Thoracic aorta (tissue), 2 donors: ENCODE measurements at regions not wholly inside any gene's neighbourhood (a gene's known extent, or its start where the extent isn't known, plus 50 kb on each side); places are given as distances from the start of the nearest gene placed in this dataset.

Experiments
- ATAC-seq: fragments of 150-250 bp; one replicate; pipeline ENCODE4 v1.8.0; 2017; ENCODE audit warnings: low read depth; ENCODE audit not compliant: insufficient number of reproducible peaks, low FRiP score
- DNase-seq: peaks from one replicate; pipeline ENCODE4 v3.0.0-alpha.2; 2020; ENCODE audit warnings: low spot score
- H3K27ac ChIP-seq, 2 donors: fragments of 200-600 bp; sonication (generic); 1 replicate in 1 of 2; 2 replicates in 1 of 2; pipeline ENCODE4 v1.5.1; 2016; ENCODE audit warnings: mild to moderate bottlenecking in 2 of 2, moderate library complexity in 2 of 2
- H3K27me3 ChIP-seq: fragments of 200-600 bp; sonication (generic); replicated peaks from 2 replicates; pipeline ENCODE4 v1.6.0; 2016; ENCODE audit warnings: mild to moderate bottlenecking; ENCODE audit not compliant: insufficient read depth
- H3K36me3 ChIP-seq: fragments of 200-600 bp; sonication (generic); one replicate; pipeline ENCODE4 v1.5.1; 2016
- H3K4me1 ChIP-seq, 2 donors: fragments of 200-600 bp; sonication (generic); 1 replicate in 1 of 2; 2 replicates in 1 of 2; pipeline versions ENCODE4 v1.5.1 to v1.6.0; 2016; ENCODE audit warnings: low read depth in 2 of 2, mild to moderate bottlenecking in 1 of 2; ENCODE audit not compliant: control insufficient read depth in 1 of 2
- H3K4me3 ChIP-seq: fragments of 200-600 bp; sonication (generic); 2 replicates; pipeline ENCODE4 v1.5.1; 2016; ENCODE audit warnings: mild to moderate bottlenecking
- H3K9me3 ChIP-seq: fragments of 200-600 bp; sonication (generic); 2 replicates; pipeline ENCODE4 v1.5.1; 2016
- TF ChIP-seq, protein P1 (sequence below): fragments of 200-600 bp; sonication (generic); IDR thresholded peaks from one replicate; pipeline ENCODE4 v1.5.1; 2019; ENCODE audit warnings: antibody characterized with exemption

DNA sequence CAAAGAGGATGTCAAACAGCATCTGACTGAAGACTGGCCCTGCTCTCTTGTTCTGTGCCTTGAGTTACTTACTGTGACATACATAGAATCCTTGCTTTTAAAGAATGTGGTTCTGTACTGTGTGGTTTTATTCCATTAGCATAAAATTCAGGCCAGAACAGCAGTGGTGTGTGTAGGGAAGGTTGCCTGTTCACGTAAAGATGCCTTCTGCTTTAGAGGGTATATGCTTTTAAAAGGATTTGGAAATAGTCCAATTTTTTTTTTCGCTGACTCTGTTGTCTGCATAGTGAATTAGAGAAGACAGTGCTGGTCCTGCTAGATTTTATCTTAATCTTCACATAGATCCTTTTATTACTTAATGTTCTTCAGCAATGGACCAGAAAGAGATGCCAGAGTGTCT, 470.8 kb upstream of the SEMA3A start:
- no peak for ATAC-seq
- no peaks in the 10 kb centered on the region for H3K9me3 ChIP-seq

DNA sequence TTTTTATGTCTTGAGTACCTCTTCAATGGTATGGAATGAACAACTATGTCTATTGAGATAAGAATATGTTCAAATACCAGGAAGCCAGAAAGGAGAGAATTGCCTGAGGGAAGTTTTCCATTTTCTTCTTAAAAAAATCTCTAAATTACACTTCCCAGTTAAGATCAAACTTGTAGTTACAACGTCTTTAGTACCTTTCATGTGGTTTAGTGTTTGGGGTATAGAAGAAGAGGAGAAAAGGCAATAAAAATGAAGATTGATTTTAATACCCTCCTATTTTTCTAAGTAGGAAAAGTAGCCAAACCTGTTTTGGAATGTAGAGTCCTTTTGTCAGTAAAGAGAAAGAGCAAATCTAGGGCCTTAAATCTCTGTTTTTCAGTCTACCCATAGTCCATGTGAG, 470.0 kb upstream of the SEMA3A start:
- H3K4me3 ChIP-seq: no peak overlapping the region
- no peak for DNase-seq
- no peaks in the 10 kb centered on the region for H3K9me3 ChIP-seq
- no peaks in the 10 kb centered on the region for H3K36me3 ChIP-seq
- no peak overlapping the region for H3K27ac ChIP-seq
- ATAC-seq: no peak
- H3K27me3 ChIP-seq: no peaks in the 10 kb centered on the region
- TF ChIP-seq, protein P1, sequence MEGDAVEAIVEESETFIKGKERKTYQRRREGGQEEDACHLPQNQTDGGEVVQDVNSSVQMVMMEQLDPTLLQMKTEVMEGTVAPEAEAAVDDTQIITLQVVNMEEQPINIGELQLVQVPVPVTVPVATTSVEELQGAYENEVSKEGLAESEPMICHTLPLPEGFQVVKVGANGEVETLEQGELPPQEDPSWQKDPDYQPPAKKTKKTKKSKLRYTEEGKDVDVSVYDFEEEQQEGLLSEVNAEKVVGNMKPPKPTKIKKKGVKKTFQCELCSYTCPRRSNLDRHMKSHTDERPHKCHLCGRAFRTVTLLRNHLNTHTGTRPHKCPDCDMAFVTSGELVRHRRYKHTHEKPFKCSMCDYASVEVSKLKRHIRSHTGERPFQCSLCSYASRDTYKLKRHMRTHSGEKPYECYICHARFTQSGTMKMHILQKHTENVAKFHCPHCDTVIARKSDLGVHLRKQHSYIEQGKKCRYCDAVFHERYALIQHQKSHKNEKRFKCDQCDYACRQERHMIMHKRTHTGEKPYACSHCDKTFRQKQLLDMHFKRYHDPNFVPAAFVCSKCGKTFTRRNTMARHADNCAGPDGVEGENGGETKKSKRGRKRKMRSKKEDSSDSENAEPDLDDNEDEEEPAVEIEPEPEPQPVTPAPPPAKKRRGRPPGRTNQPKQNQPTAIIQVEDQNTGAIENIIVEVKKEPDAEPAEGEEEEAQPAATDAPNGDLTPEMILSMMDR: no peak
- H3K4me1 ChIP-seq: peaks cover 3 to 7% of the 10 kb centered on the region in 2 donors

More for the DNA sequence above, 470.8 kb upstream of the SEMA3A start:
- Histone ChIP-seq H3K27me3 (no peaks in the 10 kb centered on the region), H3K27ac (no peak overlapping the region), H3K36me3 (no peaks in the 10 kb centered on the region), H3K4me3 (no peak overlapping the region), H3K4me1 (peaks cover 3 to 7% of the 10 kb centered on the region in 2 donors)
- TF ChIP-seq, protein P1: no peak
- no peak for DNase-seq

DNA sequence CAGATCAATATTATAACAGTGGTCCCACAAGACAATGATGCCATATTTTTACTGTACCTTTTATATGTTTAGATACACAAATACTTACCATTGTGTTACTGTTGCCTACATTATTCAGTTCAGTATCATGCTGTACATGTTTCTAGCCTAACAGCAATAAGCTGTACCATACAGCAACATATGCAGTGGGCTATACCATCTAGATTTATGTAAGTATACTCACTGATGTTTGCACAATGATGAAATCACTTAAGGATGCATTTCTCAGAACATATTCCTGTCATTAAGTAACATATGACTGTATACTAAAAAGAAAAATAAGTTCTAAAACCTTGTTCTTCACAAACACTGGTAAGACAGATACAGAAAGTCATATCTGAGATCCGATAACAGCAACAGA, 468.6 kb upstream of the SEMA3A start:
- no peak overlapping the region for H3K27ac ChIP-seq
- ATAC-seq (no peak), DNase-seq (no peak)
- H3K4me3 ChIP-seq: peak overlapping the region; percentile 45
- no peaks in the 10 kb centered on the region for H3K36me3 ChIP-seq
- H3K9me3 ChIP-seq: no peaks in the 10 kb centered on the region
- no peaks in the 10 kb centered on the region for H3K27me3 ChIP-seq
- TF ChIP-seq, protein P1: no peak
- peaks cover 3 to 7% of the 10 kb centered on the region in 2 donors for H3K4me1 ChIP-seq

DNA sequence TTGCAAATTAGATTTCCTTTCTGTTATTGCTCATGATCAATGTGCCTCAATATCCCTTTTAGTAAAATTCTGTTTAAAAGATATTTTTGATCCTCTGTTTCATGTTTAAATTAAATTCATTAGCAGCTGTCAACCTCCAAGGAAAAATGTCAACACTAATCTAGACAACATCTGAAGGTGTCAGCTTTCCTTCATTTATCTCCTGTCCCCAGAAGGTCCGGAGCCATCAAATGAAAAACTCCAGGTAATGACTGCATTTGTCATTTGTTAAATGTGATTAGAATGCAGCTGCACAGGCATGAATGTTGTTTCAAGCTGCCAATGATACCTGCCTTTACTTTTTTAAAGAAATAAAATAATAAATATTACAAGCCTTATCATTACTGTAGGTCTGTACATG, 463.7 kb upstream of the SEMA3A start:
- H3K9me3 ChIP-seq: no peaks in the 10 kb centered on the region
- no peaks in the 10 kb centered on the region for H3K27me3 ChIP-seq
- H3K4me1 ChIP-seq: peaks cover 3% of the 10 kb centered on the region in 2 donors
- ATAC-seq (no peak), DNase-seq (no peak)
- no peak overlapping the region for H3K27ac ChIP-seq
- no peaks in the 10 kb centered on the region for H3K36me3 ChIP-seq
- TF ChIP-seq, protein P1: no peak
- H3K4me3 ChIP-seq: no peak overlapping the region

- no peak for ATAC-seq
- no peak overlapping the region for H3K4me3 ChIP-seq
- no peak for DNase-seq
- H3K27ac ChIP-seq: no peak overlapping the region
- TF ChIP-seq, protein P1: no peak
- no peaks in the 10 kb centered on the region for H3K27me3 ChIP-seq
- H3K4me1 ChIP-seq: no peaks in the 10 kb centered on the region
- H3K36me3 ChIP-seq: no peaks in the 10 kb centered on the region
- no peaks in the 10 kb centered on the region for H3K9me3 ChIP-seq
These were observed 459.7 kb upstream of the SEMA3A start for GRCh38 chr7:84654273-84654672.
